ENCODE measurements at regions not wholly inside any gene's neighbourhood (a gene's known extent, or its start where the extent isn't known, plus 50 kb on each side); places are given as distances from the start of the nearest gene placed in this dataset.

DNA sequence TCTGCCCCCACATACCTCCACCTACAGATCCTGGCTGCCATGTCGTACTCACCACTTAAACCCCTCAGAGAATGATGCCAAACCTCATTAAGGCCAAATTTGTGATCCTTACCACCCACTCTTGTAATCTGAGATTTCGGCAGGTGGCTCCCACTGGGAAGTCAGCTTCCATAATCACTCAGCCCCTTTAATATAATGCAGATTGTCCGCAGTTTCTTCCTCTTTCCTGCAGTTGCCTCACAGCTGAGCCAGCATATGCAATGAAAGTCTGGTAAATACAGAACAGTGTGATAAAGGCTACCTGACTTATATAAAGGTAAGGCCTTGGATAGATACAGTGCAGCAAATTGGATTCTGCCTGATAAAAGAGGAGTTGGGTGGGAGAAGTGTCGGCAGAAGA, 515.2 kb upstream of the TENM4 start:
- intact Hi-C loops (cut with micrococcal nuclease; ENCODE audit: unreplicated experiment) = no loop called here
- Histone ChIP-seq H3K4me1 (ENCODE audit: control insufficient read depth, insufficient read depth, low read length) (no peaks in the 10 kb centered on the region), H3K27me3 (ENCODE audit: control insufficient read depth, insufficient read depth, low read length) (no peaks in the 10 kb centered on the region), H3K9me3 (ENCODE audit: control insufficient read depth, insufficient read depth, low read depth, low read length) (peaks cover 19% of the 10 kb centered on the region), H3K4me3 (ENCODE audit: low read depth in 2 of 2, low read length in 2 of 2) (no peak overlapping the region), H3K36me3 (ENCODE audit: control insufficient read depth, insufficient read depth, low read length) (no peaks in the 10 kb centered on the region), H3K27ac (ENCODE audit: low read length) (no peak overlapping the region)
- POLR2A ChIA-PET = no interaction called here
- no TSS peak for BruUV-seq (replicated peaks)
- no peak for DNase-seq (ENCODE audit: low read depth, low spot score)
- ATAC-seq = no peak
- in situ Hi-C loops (cut with HindIII; ENCODE audit: low pct_unique_long_range_greater_than_20kb, low sequenced_read_pairs) = no loop called here
- CTCF ChIA-PET = no interaction called here
- TF ChIP-seq TCF7L2 (IDR thresholded peaks at IDR 0.05; ENCODE audit: low read depth, low read length) (no peak), REST (IDR thresholded peaks at IDR 0.05; ENCODE audit: insufficient read depth in 1 of 2, low read depth in 2 of 2, low read length in 1 of 2) (no peak), SIN3A (IDR thresholded peaks at IDR 0.05; ENCODE audit: borderline replicate concordance, insufficient read depth, low read depth, low read length) (no peak)
- TF ChIP-seq, protein P1, sequence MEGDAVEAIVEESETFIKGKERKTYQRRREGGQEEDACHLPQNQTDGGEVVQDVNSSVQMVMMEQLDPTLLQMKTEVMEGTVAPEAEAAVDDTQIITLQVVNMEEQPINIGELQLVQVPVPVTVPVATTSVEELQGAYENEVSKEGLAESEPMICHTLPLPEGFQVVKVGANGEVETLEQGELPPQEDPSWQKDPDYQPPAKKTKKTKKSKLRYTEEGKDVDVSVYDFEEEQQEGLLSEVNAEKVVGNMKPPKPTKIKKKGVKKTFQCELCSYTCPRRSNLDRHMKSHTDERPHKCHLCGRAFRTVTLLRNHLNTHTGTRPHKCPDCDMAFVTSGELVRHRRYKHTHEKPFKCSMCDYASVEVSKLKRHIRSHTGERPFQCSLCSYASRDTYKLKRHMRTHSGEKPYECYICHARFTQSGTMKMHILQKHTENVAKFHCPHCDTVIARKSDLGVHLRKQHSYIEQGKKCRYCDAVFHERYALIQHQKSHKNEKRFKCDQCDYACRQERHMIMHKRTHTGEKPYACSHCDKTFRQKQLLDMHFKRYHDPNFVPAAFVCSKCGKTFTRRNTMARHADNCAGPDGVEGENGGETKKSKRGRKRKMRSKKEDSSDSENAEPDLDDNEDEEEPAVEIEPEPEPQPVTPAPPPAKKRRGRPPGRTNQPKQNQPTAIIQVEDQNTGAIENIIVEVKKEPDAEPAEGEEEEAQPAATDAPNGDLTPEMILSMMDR (IDR thresholded peaks at IDR 0.05) = no peak

DNA sequence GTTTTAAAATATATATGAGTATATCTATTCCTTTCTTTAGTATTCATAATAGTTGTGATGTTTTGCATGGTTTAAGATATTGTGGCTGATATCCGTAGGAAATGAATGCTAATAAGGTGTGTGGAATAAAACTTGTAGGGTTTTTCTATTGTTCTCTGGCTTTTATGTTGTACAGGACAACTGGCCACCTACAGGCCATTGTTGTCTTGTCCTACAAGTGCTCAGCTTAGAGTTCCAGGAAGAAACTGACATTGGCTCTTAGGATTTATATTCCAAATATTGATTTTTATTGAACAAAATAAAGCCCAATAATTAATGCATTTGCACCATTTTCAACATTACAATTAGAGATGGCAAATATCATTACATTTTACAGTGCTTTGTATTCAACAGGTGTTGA, 512.8 kb upstream of the TENM4 start:
- TF ChIP-seq, protein P1 (IDR thresholded peaks at IDR 0.05) = peak; percentile 16; the same call in 1 of the 2 replicates
- TF ChIP-seq REST (IDR thresholded peaks at IDR 0.05; ENCODE audit: insufficient read depth in 1 of 2, low read depth in 2 of 2, low read length in 1 of 2) = no peak
- TF ChIP-seq SIN3A (IDR thresholded peaks at IDR 0.05; ENCODE audit: borderline replicate concordance, insufficient read depth, low read depth, low read length) = no peak
- no peak for ATAC-seq
- BruUV-seq (replicated peaks) = no TSS peak
- ChIA-PET CTCF (no interaction called here), POLR2A (no interaction called here)
- no peak overlapping the region for H3K4me3 ChIP-seq (ENCODE audit: low read depth in 2 of 2, low read length in 2 of 2)
- intact Hi-C loops (cut with micrococcal nuclease; ENCODE audit: unreplicated experiment) (no loop called here), in situ Hi-C loops (cut with HindIII; ENCODE audit: low pct_unique_long_range_greater_than_20kb, low sequenced_read_pairs) (no loop called here)
- peaks cover 5% of the 10 kb centered on the region for H3K9me3 ChIP-seq (ENCODE audit: control insufficient read depth, insufficient read depth, low read depth, low read length)
- no peaks in the 10 kb centered on the region for H3K4me1 ChIP-seq (ENCODE audit: control insufficient read depth, insufficient read depth, low read length)
- no peak for DNase-seq (ENCODE audit: low read depth, low spot score)
- no peak overlapping the region for H3K27ac ChIP-seq (ENCODE audit: low read length)
- H3K27me3 ChIP-seq (ENCODE audit: control insufficient read depth, insufficient read depth, low read length) = no peaks in the 10 kb centered on the region
- H3K36me3 ChIP-seq (ENCODE audit: control insufficient read depth, insufficient read depth, low read length) = no peaks in the 10 kb centered on the region

Data from Panc1 (cell line).